Upper lobe of left lung (tissue), 4 donors: ENCODE measurements at regions not wholly inside any gene's neighbourhood (a gene's known extent, or its start where the extent isn't known, plus 50 kb on each side); places are given as distances from the start of the nearest gene placed in this dataset.

ENCODE experiments used
- CTCF ChIP-seq, 6 experiments: fragments of 450-650 bp in 4 of 6; fragments of 200-600 bp in 2 of 6; sonication (generic) in 2 of 6; IDR thresholded peaks; one replicate each; pipeline ENCODE4 v1.5.1; 2016 to 2019; ENCODE audit warnings: antibody characterized with exemption in 6 of 6
- POLR2A ChIP-seq, 4 donors: fragments of 450-650 bp; IDR thresholded peaks; one replicate each; pipeline ENCODE4 v1.5.1; 2016 to 2017; ENCODE audit warnings: antibody characterized with exemption in 4 of 4, mild to moderate bottlenecking in 2 of 4
- POLR2AphosphoS5 ChIP-seq, 2 donors: sonication (generic); formaldehyde crosslinking; IDR thresholded peaks; one replicate each; pipeline ENCODE4 v1.5.1; 2017; ENCODE audit warnings: antibody characterized with exemption in 2 of 2

GRCh38 chr4:187304133-187304532, 580.5 kb upstream of the FAT1 start:
- TF ChIP-seq CTCF (IDR thresholded peaks at IDR 0.05) (no peak), POLR2AphosphoS5 (IDR thresholded peaks at IDR 0.05) (no peak), POLR2A (IDR thresholded peaks at IDR 0.05) (no peak)
